ENCODE measurements at regions not wholly inside any gene's neighbourhood (a gene's known extent, or its start where the extent isn't known, plus 50 kb on each side); places are given as distances from the start of the nearest gene placed in this dataset.

- no peak for TF ChIP-seq CTCF (conservative IDR thresholded peaks at IDR 0.05; ENCODE audit: low read depth, low read length)
- no peak for DNase-seq (ENCODE audit: low read depth)
- H3K4me3 ChIP-seq (ENCODE audit: low read depth, low read length): no peak overlapping the region
Observed at GRCh38 chr2:160924936-160925353, 235.3 kb upstream of the TANK start.

GRCh38 chr2:160925956-160926355 lies 234.3 kb upstream of the TANK start:
- no peak overlapping the region for H3K4me3 ChIP-seq (ENCODE audit: low read depth, low read length)
- no peak for TF ChIP-seq CTCF (conservative IDR thresholded peaks at IDR 0.05; ENCODE audit: low read depth, low read length)
- no peak for DNase-seq (ENCODE audit: low read depth)

DNA sequence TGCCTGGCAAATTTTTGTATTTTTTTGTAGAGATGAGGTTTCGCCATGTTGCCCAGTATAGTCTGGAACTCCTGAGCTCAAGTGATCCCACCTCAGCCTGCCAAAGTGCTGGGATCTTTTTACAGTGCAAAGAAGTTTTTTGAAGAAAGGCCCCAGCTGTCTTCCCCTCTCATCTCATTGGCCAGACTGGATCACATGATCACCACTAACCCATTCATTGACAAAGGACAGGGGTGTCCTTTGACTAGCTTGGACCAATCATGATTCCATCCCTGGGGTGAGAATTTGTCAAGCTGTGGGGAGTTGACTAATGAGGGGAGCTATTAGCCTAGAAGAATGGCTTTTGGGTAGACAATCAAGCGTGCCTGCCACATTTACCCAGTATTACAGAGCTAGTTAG lies 232.9 kb upstream of the TANK start:
- H3K4me3 ChIP-seq (ENCODE audit: low read depth, low read length): no peak overlapping the region
- no peak for DNase-seq (ENCODE audit: low read depth)
- TF ChIP-seq CTCF (conservative IDR thresholded peaks at IDR 0.05; ENCODE audit: low read depth, low read length): no peak

DNA sequence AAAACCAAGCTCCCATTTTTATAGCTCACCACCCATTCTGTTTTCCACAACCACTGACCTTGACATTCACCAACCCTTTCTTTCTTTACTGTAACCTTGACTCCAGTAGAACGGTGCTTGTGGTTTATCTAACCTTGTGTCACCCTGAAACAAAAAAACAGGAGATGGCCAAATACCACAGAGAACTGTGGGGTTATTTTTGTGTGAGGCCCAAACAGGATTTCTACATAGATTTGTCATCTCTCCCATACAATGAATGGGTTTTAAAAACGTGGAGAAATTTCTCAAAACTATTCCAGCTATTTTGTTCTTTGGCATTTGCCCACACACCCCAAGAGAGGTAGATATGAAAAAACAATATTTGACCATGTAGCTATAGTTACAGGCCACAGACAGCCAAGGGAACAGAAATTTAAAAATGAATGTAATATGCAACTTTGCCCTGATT lies 231.3 kb upstream of the TANK start:
- no peak for TF ChIP-seq CTCF (conservative IDR thresholded peaks at IDR 0.05; ENCODE audit: low read depth, low read length)
- no peak overlapping the region for H3K4me3 ChIP-seq (ENCODE audit: low read depth, low read length)

GRCh38 chr2:160931531-160931930 lies 228.7 kb upstream of the TANK start:
- no peak for DNase-seq (ENCODE audit: low read depth)
- H3K4me3 ChIP-seq (ENCODE audit: low read depth, low read length): no peak overlapping the region
- TF ChIP-seq CTCF (conservative IDR thresholded peaks at IDR 0.05; ENCODE audit: low read depth, low read length): no peak

More for the DNA sequence above, 231.3 kb upstream of the TANK start:
- DNase-seq (ENCODE audit: low read depth): peak; percentile 87

- TF ChIP-seq CTCF (conservative IDR thresholded peaks at IDR 0.05; ENCODE audit: low read depth, low read length): no peak
- no peak overlapping the region for H3K4me3 ChIP-seq (ENCODE audit: low read depth, low read length)
- DNase-seq (ENCODE audit: low read depth): peak; percentile 45
Observed at GRCh38 chr2:160932960-160933359, 227.3 kb upstream of the TANK start.

DNA sequence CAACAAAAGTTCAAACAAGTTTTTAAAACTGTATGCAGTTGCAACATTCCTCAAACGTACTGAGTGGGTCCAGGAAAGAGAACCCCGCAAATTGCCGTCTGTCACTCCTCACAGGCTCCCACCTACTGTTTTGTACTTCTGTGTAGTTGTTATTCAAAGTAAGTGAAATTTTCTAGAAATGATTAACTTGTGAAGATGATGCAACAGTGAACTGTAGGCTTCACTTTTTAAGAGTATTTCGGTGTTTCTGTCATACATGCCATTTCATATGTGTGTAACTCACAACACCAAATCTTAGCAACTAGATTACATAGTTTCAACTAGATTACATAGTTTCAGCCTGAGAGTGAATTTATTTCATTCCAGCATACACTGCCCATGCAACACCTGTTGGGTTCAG lies 226.0 kb upstream of the TANK start:
- no peak for TF ChIP-seq CTCF (conservative IDR thresholded peaks at IDR 0.05; ENCODE audit: low read depth, low read length)
- peak; percentile 46 for DNase-seq (ENCODE audit: low read depth)
- H3K4me3 ChIP-seq (ENCODE audit: low read depth, low read length): no peak overlapping the region

Data from choroid plexus epithelial cell (primary cell).